Neural crest cell (in vitro differentiated cells): ENCODE measurements at regions not wholly inside any gene's neighbourhood (a gene's known extent, or its start where the extent isn't known, plus 50 kb on each side); places are given as distances from the start of the nearest gene placed in this dataset.

Source experiments
- DNase-seq: peaks from one replicate; pipeline ENCODE4 v3.0.0; 2021; ENCODE audit warnings: low read depth, mixed read lengths, low spot score
- H3K27ac Mint-ChIP-seq: one replicate; pipeline ENCODE4 v1.8.0; 2021; ENCODE audit warnings: mild to moderate bottlenecking, mixed read lengths; ENCODE audit not compliant: unreplicated experiment
- H3K27me3 Mint-ChIP-seq: 2 replicates; pipeline ENCODE4 v1.8.0; 2021; ENCODE audit warnings: low read depth, mild to moderate bottlenecking, mixed read lengths
- H3K36me3 Mint-ChIP-seq: 2 replicates; pipeline ENCODE4 v1.8.0; 2021; ENCODE audit warnings: low read depth, mild to moderate bottlenecking, mixed read lengths
- H3K4me1 Mint-ChIP-seq: 2 replicates; pipeline ENCODE4 v1.8.0; 2021; ENCODE audit warnings: mixed read lengths
- H3K4me3 Mint-ChIP-seq: one replicate; pipeline ENCODE4 v1.8.0; 2021; ENCODE audit warnings: mild to moderate bottlenecking, mixed read lengths
- H3K9me3 Mint-ChIP-seq: 2 replicates; pipeline ENCODE4 v1.8.0; 2021; ENCODE audit warnings: mixed read lengths
- CTCF ChIP-seq: fragments of 200-600 bp; sonication (generic); conservative IDR thresholded peaks from 2 replicates; pipeline ENCODE4 v1.5.0; 2021; ENCODE audit warnings: antibody characterized with exemption, mild to moderate bottlenecking

DNA sequence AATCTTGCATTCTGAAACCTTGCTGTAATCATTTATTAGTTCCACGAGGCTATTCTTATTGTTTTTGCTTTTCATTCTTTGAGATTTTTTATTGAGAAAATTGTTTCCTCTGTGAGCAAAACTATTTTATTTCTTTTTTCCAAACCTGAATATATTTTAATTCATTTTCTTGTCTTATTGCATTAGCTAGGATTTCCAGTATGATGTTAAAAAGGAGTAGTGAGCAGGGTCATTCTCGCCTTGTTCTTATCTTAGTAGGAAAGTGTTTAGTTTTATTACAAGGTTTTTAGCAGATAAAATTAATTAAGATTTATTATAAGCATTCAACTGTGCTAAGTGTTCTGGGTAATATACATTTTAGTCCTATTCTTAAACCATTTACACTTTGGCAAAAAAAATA lies 214.6 kb upstream of the KLF6 start:
- TF ChIP-seq CTCF = no peak
- Mint-ChIP-seq H3K4me3 (no peak overlapping the region), H3K36me3 (peaks cover 6% of the 10 kb centered on the region), H3K27ac (no peak overlapping the region), H3K4me1 (peaks cover 6% of the 10 kb centered on the region), H3K27me3 (peaks cover 3% of the 10 kb centered on the region), H3K9me3 (peaks cover 13% of the 10 kb centered on the region)
- no peak for DNase-seq

DNA sequence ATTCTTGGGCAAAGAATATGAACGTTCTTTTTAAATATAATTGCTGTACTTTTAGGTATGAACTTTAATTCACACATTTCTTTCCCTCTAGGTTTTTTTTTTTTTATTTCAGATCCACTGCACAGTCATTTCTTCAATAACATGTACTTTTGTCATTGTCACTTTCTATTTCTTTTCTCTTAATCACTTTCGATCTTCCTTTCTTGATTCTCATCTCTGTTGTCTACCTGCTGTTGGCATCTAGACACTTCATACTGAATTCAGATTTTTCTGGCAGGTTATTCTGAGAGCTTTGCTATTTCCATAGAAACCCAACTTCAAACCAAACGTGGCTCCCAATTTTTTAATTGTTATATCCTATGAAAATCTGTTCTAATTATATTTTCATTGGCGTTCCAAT lies 211.7 kb upstream of the KLF6 start:
- peaks cover 6% of the 10 kb centered on the region for H3K36me3 Mint-ChIP-seq
- no peak for DNase-seq
- peaks cover 3% of the 10 kb centered on the region for H3K27me3 Mint-ChIP-seq
- no peak overlapping the region for H3K27ac Mint-ChIP-seq
- peaks cover 13% of the 10 kb centered on the region for H3K9me3 Mint-ChIP-seq
- H3K4me3 Mint-ChIP-seq = no peak overlapping the region
- no peak for TF ChIP-seq CTCF
- peaks cover 30% of the 10 kb centered on the region for H3K4me1 Mint-ChIP-seq

GRCh38 chr10:3995302-3996210 lies 210.5 kb upstream of the KLF6 start:
- peaks cover 6% of the 10 kb centered on the region for H3K36me3 Mint-ChIP-seq
- H3K27ac Mint-ChIP-seq = no peak overlapping the region
- H3K4me1 Mint-ChIP-seq = peaks cover 35% of the 10 kb centered on the region
- peaks cover 10% of the 10 kb centered on the region for H3K9me3 Mint-ChIP-seq
- peaks cover 3% of the 10 kb centered on the region for H3K27me3 Mint-ChIP-seq
- H3K4me3 Mint-ChIP-seq = no peak overlapping the region
- DNase-seq = no peak
- no peak for TF ChIP-seq CTCF

DNA sequence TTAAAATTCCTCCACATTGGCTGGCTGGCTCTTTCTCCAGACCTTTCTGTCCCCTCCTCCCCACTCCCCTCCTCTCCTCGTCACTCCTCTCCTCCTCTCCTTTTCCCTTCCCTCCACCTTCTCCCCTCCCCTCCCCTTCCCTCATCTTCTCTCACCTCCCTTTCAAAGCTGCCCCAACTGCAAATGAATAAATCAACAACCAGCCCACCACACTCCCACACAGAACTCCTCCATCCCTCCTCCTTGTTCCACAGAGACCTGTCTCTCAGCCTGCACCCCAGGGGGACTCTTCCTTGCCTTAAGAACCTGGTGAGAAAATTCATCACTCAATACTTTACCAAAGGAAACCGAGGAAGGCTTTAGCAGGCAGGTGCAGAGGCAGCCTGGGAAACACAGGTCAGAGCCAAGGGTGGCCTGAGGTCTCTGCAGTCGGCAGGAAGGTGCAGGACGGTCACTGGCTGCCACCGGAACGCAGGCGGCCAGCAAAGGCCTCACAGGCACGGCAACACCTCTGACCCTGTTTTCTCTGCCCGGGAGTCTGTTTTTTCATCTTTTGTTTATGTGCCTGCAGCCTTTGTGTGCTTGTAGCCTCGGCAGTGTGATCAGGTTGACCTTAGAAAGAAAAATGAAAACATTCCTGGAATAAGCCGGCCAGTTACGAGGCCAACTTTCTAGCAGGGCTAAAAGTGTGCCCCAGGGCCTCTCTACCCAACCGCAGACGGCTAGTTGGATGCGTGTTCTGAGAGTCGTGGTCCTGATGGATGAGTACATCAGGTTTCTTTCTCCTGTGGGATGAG lies 207.6 kb upstream of the KLF6 start:
- Mint-ChIP-seq H3K9me3 (no peaks in the 10 kb centered on the region), H3K4me1 (peaks cover 37% of the 10 kb centered on the region), H3K27ac (no peak overlapping the region), H3K27me3 (peaks cover 3% of the 10 kb centered on the region), H3K4me3 (no peak overlapping the region), H3K36me3 (no peaks in the 10 kb centered on the region)
- no peak for TF ChIP-seq CTCF
- peak; percentile 4 for DNase-seq

DNA sequence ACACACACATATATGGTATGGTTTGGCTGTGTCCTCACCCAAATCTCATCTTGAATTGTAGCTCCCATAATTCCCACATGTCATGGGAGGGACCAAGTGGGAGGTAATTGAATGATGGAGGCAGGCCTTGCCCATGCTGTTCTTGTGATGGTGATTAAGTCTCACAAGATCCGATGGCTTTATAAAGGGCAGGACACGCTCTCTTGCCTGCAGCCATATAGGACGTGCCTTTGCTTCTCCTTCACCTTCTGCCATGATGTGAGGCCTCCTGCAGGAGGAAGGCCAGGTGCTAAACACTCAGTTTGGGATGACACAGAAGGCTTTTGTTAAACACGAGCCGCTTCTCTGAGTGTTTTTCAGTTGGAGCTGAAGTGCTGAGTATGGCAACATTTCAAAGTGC lies 205.3 kb upstream of the KLF6 start:
- Mint-ChIP-seq H3K36me3 (no peaks in the 10 kb centered on the region), H3K4me1 (peaks cover 38% of the 10 kb centered on the region), H3K27ac (no peak overlapping the region), H3K27me3 (peaks cover under 1% of the 10 kb centered on the region), H3K4me3 (no peak overlapping the region), H3K9me3 (no peaks in the 10 kb centered on the region)
- no peak for DNase-seq
- TF ChIP-seq CTCF = no peak
